Stimulated activated CD4-positive, alpha-beta T cell treated with anti-CD3 and anti-CD28 coated beads, Interleukin-12 subunit alpha, Interleukin-12 subunit beta, amount 100 ng/mL, for 48 hours (primary cell): ENCODE measurements at regions not wholly inside any gene's neighbourhood (a gene's known extent, or its start where the extent isn't known, plus 50 kb on each side); places are given as distances from the start of the nearest gene placed in this dataset.

Experiments
- DNase-seq, 3 donors: peaks; one replicate each; pipeline ENCODE4 v3.0.0-alpha.2; 2020; ENCODE audit warnings: low read depth in 2 of 3, low spot score in 1 of 3

DNA sequence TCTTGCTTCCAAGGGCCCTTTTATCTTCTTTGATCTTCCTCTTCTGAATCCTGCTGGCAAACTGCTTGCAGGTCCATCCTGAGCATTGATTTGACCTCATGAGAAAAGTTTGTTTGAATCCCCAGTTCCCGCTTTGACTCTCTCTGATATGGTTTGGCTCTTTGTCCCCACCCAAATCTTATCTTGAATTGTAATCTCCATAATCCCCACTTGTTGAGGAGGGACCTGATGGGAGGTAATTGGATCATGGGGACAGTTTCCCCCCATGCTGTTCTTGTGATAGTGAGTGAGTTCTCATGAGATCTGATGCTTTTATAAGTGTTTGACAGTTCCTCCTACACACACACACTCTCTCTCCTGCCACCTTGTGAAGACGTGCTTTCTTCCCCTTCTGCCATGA lies 126.6 kb upstream of the ARHGAP20 start:
- DNase-seq: no peak

- DNase-seq: no peak
Measured at GRCh38 chr11:110837603-110838002, 125.4 kb upstream of the ARHGAP20 start.

DNA sequence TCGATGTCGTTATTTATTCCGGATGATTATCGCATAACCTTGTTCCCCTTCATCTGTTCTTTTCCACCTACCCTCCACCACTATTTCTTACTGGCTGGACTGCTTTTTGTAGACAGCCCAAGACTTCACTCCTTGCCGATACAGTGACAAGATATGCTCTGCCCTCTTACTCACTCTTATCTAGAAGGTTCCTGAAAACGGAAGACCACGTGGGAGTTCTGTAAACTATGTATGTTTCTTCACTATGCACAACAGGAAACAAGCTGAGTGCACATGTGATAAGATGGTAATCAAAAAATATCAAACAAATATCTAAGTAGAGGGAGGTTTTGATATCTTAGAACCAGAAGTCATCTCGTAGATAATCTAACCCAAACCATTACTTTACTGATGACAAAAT lies 122.9 kb upstream of the ARHGAP20 start:
- no peak for DNase-seq

DNA sequence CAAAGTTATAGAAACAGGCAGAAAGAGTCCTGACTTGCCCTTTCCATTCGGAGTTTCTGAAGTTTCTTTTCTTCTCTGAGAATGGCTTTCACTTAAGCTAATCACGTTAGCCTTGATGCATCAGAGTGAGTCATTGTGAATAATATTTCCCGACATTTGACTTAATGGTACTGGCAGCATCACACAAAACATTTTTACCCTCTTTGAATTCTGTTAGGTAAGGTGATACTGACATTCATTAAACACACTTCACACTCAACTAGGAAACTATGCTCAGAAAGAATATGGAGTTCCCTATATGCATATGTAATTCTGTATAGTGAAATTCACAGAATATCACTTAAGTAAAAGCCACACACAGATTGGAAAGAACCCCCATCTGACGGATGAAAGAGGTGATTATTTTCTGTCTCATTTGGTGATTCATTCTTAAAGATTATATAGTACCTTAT lies 120.8 kb upstream of the ARHGAP20 start:
- DNase-seq: no peak

- DNase-seq: no peak
Measured at GRCh38 chr11:110832539-110832938, 120.3 kb upstream of the ARHGAP20 start.

- DNase-seq: no peak
Measured at GRCh38 chr11:110832080-110832479, 119.8 kb upstream of the ARHGAP20 start.

DNA sequence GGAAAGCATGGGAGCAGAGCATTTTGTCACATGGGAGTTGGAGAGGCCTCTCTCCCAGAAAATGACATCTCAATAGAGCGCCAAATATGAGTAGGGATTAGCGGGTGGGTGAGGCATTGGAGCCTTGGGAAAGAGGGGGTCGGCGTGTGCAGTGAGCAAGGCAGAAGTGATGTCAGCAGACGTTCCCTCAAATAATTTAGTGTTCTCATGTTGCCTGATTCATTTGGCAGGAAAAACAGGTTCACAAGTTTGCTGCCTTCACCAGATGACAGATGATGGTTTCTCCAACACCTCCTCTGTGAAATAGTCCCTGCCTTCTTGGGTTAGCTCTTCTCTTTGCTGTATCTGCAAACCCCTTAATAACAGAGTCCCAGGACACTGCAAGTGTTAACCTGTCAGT lies 118.5 kb upstream of the ARHGAP20 start:
- no peak for DNase-seq

DNA sequence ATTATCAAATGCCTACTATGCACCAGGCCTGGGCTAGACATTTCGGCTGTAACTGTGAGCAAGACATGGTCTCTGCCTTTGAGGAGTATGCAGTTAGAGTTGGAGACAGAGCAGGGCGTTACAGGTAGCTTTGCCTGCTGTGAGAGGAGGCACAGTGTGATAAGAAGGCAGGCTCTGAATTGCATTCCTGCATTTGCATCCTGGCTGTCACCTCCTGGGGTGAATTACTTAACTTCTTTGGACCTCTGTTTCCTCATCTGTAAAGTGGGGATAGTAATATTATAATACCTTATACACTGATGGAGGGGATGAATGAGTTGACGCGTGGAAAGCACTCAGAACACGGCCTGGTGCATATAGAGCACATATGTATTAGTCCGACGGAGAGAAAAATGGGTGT lies 118.1 kb upstream of the ARHGAP20 start:
- no peak for DNase-seq

DNA sequence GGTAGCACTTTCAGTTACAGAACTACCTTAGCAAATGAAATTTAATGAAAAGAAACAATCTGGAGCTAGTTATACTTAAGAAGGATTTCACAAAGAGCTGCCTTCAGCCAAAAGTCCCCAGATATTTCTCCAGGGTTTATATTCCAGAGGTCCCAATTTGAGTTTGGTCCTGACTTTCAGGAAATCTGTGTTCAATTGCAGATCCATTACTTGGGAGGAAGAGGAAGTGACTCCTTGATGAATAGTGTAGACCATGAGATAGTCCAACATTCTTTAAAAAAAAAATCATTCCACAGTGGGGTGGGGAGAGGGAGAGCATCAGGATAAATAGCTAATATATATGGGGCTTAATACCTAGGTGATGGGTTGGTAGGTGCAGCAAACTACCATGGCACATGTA lies 117.6 kb upstream of the ARHGAP20 start:
- DNase-seq: no peak

DNA sequence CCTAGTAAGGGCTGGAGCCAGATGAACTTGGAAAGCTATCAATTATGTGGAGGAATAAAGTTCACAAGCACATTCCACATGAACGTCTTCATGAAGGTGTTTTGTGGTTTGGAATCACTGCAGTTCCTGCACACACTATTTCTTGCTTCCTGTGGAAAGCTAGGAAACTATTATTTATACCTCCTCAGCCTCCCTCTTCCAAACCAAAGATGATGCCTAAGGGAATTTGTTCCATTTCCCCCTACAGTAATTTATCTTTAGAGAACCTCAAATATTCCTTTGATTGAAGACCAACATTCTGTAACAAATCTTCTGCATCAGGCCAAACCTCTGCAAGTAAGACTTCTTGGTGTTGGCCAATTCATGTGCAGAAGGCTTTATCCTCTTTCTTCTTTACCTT lies 115.8 kb upstream of the ARHGAP20 start:
- DNase-seq: no peak

- DNase-seq: no peak
Measured at GRCh38 chr11:110827276-110827675, 115.0 kb upstream of the ARHGAP20 start.

GRCh38 chr11:110824912-110825620 lies 112.8 kb upstream of the ARHGAP20 start:
- no peak for DNase-seq

- DNase-seq: peak in 1 of 3 donors; percentile 23
Measured at GRCh38 chr11:110818032-110818687, 105.9 kb upstream of the ARHGAP20 start.

GRCh38 chr11:110812086-110812733 lies 100.0 kb upstream of the ARHGAP20 start:
- no peak for DNase-seq

DNA sequence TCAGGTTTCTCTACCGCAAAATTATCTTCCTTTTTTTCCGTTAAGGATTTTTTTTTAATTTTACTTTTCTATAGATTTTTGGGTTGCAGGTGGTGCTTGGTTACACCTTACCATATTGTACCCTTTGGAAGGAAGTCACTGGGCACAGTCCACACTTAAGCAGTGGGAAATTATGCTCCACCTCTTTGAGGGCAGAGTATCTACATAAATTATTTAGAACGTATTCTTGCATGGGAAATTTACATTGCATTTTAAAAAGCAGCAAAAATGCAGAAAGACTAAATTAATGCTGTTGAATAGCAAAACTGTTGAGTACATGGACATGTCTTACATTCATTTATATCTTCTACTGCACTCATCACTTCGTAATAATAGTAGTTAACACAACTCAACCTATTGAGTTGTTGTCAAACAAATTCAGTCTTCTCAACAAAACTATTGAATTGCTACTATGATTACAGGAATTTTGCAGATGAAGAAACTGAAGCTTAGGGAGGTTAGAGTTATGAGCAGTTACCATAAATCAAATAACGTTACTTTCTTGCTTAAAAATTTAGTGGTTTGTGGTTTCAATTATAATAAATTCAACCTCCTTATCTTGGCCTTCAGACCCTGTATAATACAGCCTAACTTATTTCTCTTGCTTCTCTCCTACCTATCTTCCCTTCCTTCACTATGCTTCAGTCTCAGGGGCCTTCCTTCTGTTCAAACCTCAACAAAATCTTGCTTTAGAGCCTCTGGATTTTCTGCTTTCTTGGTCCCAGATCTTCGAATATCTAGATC lies 97.4 kb upstream of the ARHGAP20 start:
- no peak for DNase-seq

- DNase-seq: no peak
Measured at GRCh38 chr11:110808248-110808647, 96.0 kb upstream of the ARHGAP20 start.

DNA sequence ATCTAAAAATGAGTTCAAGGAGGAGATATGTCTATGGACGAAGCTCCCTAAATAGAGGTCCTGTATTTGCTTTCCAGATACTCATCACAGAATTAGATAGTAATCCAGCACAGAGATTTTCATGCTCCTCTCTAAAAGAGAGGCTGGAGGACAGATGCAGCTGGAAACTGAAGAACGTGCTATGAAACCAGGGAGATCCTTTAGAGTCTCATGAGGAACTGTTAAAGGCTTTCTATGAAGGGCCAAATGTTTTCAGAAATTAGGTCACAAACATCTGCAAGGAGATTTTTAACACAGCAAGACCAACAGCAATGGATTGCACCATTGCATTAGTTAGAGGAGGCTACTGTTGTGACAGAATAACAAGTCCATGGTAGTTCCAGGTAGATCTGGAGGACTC lies 95.6 kb upstream of the ARHGAP20 start:
- no peak for DNase-seq

GRCh38 chr11:110805756-110806155 lies 93.5 kb upstream of the ARHGAP20 start:
- DNase-seq: no peak

DNA sequence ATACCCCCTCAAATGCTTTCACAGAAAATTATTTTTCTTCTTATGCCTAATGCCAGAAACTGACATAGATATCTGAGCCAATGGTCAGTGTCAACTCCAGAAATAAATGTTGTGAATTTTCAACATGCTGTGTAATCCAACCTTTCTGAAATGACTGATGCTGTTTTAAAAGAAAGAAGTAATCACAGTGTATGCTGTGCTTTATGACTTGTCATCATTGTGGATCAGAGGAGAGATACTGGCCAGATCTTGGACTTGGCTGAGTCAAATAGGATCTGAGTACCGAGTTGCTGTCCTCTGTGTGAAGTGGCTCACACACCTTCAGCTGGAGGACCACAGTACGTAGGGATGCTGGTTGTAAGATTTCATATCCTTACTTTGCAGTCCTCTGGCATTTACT lies 89.9 kb upstream of the ARHGAP20 start:
- DNase-seq: no peak

DNA sequence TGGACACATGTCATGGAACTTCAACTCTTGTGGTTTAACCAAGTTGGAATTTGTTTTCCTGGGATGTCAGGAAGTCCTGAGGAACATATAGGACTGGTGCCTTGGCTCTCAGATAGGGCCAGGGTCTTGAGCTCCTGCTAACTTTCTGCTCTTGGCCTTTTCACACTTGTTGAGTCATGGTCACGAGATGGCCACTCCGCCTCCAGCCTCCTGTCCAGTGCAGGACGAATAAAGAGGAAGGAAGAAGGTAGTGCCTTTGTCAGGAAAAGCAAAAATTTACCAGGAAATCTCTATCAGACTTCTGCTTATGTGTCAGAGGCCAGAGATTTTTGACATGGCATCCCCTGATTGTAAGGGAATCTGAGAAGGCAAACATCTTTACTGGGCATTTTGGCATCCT lies 89.1 kb upstream of the ARHGAP20 start:
- no peak for DNase-seq

DNA sequence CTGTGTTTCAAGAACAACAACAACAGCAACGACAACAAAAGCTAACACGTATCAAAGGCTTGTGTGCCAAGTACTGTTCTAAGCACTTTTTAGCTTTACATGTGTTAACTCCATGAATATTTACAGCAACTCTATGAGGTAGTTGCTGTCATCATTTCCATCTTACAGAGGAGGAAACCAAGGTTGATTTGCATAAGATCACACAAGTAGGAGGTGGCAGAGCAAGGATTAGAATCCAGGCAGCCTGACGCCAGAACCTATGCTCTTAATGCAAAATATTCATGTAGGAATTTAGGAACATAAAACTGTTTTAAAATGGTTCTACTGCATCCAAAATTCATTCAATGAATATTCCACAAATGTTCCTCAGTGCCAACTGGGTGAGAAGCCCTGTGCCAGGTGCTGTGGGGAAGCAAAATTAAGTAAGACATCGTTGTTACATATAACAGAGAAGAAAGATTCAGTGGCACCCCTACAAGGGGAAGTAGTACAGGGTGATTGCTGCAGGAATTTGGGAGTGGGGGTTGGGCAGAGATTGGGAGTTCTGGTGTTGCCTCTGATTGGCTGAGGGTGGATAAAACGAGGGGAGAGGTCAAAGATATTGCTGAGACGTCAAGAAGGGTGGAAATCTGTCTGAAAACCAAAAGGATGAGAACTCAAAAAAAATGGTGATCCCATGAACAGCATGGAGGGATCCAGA lies 86.1 kb upstream of the ARHGAP20 start:
- no peak for DNase-seq
